Neural progenitor cell (in vitro differentiated cells): ENCODE measurements at regions not wholly inside any gene's neighbourhood (a gene's known extent, or its start where the extent isn't known, plus 50 kb on each side); places are given as distances from the start of the nearest gene placed in this dataset.

Experiments
- DNase-seq: peaks from one replicate; pipeline ENCODE4 v3.0.0-alpha.2; 2016; ENCODE audit warnings: low spot score
- H2AFZ ChIP-seq: fragments of 200-600 bp; sonication (generic); replicated peaks from 2 replicates; pipeline ENCODE4 v1.6.1; 2016; ENCODE audit warnings: antibody characterized with exemption
- H3F3A ChIP-seq: fragments of 200-600 bp; sonication (generic); 2 replicates; pipeline ENCODE4 v1.6.1; 2016; ENCODE audit warnings: antibody characterized with exemption, low read depth
- H3K27ac ChIP-seq: fragments of 200-600 bp; sonication (generic); 2 replicates; pipeline ENCODE4 v1.5.1; 2016; ENCODE audit warnings: mild to moderate bottlenecking
- H3K27me3 ChIP-seq: fragments of 200-600 bp; sonication (generic); 2 replicates; pipeline ENCODE4 v1.6.1; 2016; ENCODE audit warnings: mild to moderate bottlenecking, moderate library complexity
- H3K36me3 ChIP-seq: fragments of 200-600 bp; sonication (generic); 2 replicates; pipeline ENCODE4 v1.5.1; 2016
- H3K4me1 ChIP-seq: fragments of 200-600 bp; sonication (generic); 2 replicates; pipeline ENCODE4 v1.6.1; 2016; ENCODE audit warnings: mixed run types
- H3K4me2 ChIP-seq: fragments of 200-600 bp; sonication (generic); 2 replicates; pipeline ENCODE4 v1.6.1; 2016
- H3K4me3 ChIP-seq: fragments of 200-600 bp; sonication (generic); 2 replicates; pipeline ENCODE4 v1.5.1; 2016
- H3K79me2 ChIP-seq: fragments of 200-600 bp; sonication (generic); 2 replicates; pipeline ENCODE4 v1.6.1; 2016; ENCODE audit warnings: low read depth
- H3K9ac ChIP-seq: fragments of 200-600 bp; sonication (generic); 2 replicates; pipeline ENCODE4 v1.6.1; 2016
- H3K9me3 ChIP-seq: fragments of 200-600 bp; sonication (generic); 2 replicates; pipeline ENCODE4 v1.5.1; 2016; ENCODE audit warnings: low read depth
- H4K20me1 ChIP-seq: fragments of 200-600 bp; sonication (generic); 2 replicates; pipeline ENCODE4 v1.6.1; 2016; ENCODE audit warnings: low read depth
- H3K27ac Mint-ChIP-seq: 3 replicates; pipeline ENCODE4 v1.8.0; 2021; ENCODE audit warnings: mixed read lengths
- H3K27me3 Mint-ChIP-seq: 2 replicates; pipeline ENCODE4 v1.8.0; 2022; ENCODE audit warnings: low read depth, mild to moderate bottlenecking, inconsistent platforms, moderate library complexity, mixed read lengths; ENCODE audit not compliant: insufficient read depth
- H3K36me3 Mint-ChIP-seq: 3 replicates; pipeline ENCODE4 v1.8.0; 2021; ENCODE audit warnings: mixed read lengths
- H3K4me1 Mint-ChIP-seq: 3 replicates; pipeline ENCODE4 v1.8.0; 2021; ENCODE audit warnings: mixed read lengths
- H3K4me3 Mint-ChIP-seq: 3 replicates; pipeline ENCODE4 v1.8.0; 2021; ENCODE audit warnings: mild to moderate bottlenecking, moderate library complexity, mixed read lengths
- H3K9me3 Mint-ChIP-seq: 3 replicates; pipeline ENCODE4 v1.8.0; 2020; ENCODE audit warnings: mixed read lengths
- CTCF ChIP-seq: fragments of 200-600 bp; sonication (generic); IDR thresholded peaks from 2 replicates; pipeline ENCODE4 v1.5.1; 2017; ENCODE audit warnings: antibody characterized with exemption, mild to moderate bottlenecking
- EZH2 ChIP-seq: fragments of 200-600 bp; sonication (generic); IDR thresholded peaks from 2 replicates; pipeline ENCODE4 v1.6.1; 2017; ENCODE audit warnings: antibody characterized with exemption, mild to moderate bottlenecking, moderate library complexity
- EZH2phosphoT487 ChIP-seq: fragments of 200-600 bp; sonication (generic); IDR thresholded peaks from 2 replicates; pipeline ENCODE4 v1.6.1; 2017; ENCODE audit warnings: antibody characterized with exemption

GRCh38 chr13:79995334-79995733, 345.6 kb downstream of the SPRY2 start:
- no peak for TF ChIP-seq EZH2
- DNase-seq, result no peak
- H3K27ac ChIP-seq, result no peak overlapping the region
- no peaks in the 10 kb centered on the region for H3K79me2 ChIP-seq
- H3K27me3 Mint-ChIP-seq, result peaks cover 2% of the 10 kb centered on the region
- H3K4me2 ChIP-seq, result no peak overlapping the region
- H3K9me3 Mint-ChIP-seq, result peaks cover 30% of the 10 kb centered on the region
- H3K9me3 ChIP-seq, result no peaks in the 10 kb centered on the region
- H4K20me1 ChIP-seq, result no peaks in the 10 kb centered on the region
- no peak overlapping the region for H3K9ac ChIP-seq
- H3F3A ChIP-seq, result no peaks in the 10 kb centered on the region
- peaks cover 4% of the 10 kb centered on the region for H3K4me1 ChIP-seq
- H3K27ac Mint-ChIP-seq, result no peak overlapping the region
- no peaks in the 10 kb centered on the region for H3K27me3 ChIP-seq
- no peak overlapping the region for H3K4me3 ChIP-seq
- no peak overlapping the region for H3K4me3 Mint-ChIP-seq
- peaks cover 19% of the 10 kb centered on the region for H3K4me1 Mint-ChIP-seq
- no peaks in the 10 kb centered on the region for H3K36me3 ChIP-seq
- H2AFZ ChIP-seq, result no peak overlapping the region
- H3K36me3 Mint-ChIP-seq, result peaks cover 7% of the 10 kb centered on the region

GRCh38 chr13:79992111-79992510, 348.8 kb downstream of the SPRY2 start:
- Histone ChIP-seq H3K4me2 (no peak overlapping the region), H3K4me3 (no peak overlapping the region), H3K36me3 (no peaks in the 10 kb centered on the region), H3K4me1 (peaks cover 4% of the 10 kb centered on the region), H2AFZ (no peak overlapping the region), H3K27me3 (no peaks in the 10 kb centered on the region), H3K79me2 (no peaks in the 10 kb centered on the region), H3K27ac (no peak overlapping the region), H4K20me1 (no peaks in the 10 kb centered on the region), H3K9me3 (no peaks in the 10 kb centered on the region), H3F3A (no peaks in the 10 kb centered on the region), H3K9ac (no peak overlapping the region)
- no peak for DNase-seq
- peaks cover 4% of the 10 kb centered on the region for H3K36me3 Mint-ChIP-seq
- peaks cover 19% of the 10 kb centered on the region for H3K4me1 Mint-ChIP-seq
- H3K27ac Mint-ChIP-seq, result no peak overlapping the region
- no peak for TF ChIP-seq EZH2phosphoT487
- no peak for TF ChIP-seq EZH2
- TF ChIP-seq CTCF, result no peak
- H3K4me3 Mint-ChIP-seq, result no peak overlapping the region
- peaks cover 2% of the 10 kb centered on the region for H3K27me3 Mint-ChIP-seq
- H3K9me3 Mint-ChIP-seq, result peaks cover 29% of the 10 kb centered on the region

DNA sequence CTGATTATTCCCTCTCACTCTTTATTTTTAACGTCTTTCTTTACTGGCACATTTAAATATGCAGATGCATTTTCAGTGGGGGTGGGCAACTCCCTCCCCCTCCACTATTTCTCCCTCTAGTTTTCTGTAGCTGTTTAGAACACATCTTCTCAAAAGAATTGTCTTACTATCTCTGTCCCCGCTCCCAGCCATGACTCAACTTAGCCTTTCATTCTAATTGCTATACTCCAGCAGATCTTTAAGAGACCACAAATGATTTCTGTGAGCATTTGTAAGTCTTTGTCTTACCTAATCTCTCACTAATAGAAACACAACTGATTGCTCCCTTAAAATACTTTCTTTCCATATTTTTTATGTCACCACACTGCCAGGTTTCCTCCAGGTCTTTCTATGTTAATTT, 350.9 kb downstream of the SPRY2 start:
- Histone ChIP-seq H3K79me2 (no peaks in the 10 kb centered on the region), H3K9ac (no peak overlapping the region), H3K36me3 (no peaks in the 10 kb centered on the region), H2AFZ (no peak overlapping the region), H3K27me3 (no peaks in the 10 kb centered on the region), H3K27ac (no peak overlapping the region), H3K9me3 (no peaks in the 10 kb centered on the region), H4K20me1 (no peaks in the 10 kb centered on the region), H3K4me1 (peaks cover 4% of the 10 kb centered on the region), H3F3A (no peaks in the 10 kb centered on the region), H3K4me2 (no peak overlapping the region), H3K4me3 (no peak overlapping the region)
- H3K4me1 Mint-ChIP-seq, result peaks cover 17% of the 10 kb centered on the region
- no peaks in the 10 kb centered on the region for H3K36me3 Mint-ChIP-seq
- no peak overlapping the region for H3K27ac Mint-ChIP-seq
- peaks cover 24% of the 10 kb centered on the region for H3K9me3 Mint-ChIP-seq
- no peak for DNase-seq
- no peak overlapping the region for H3K4me3 Mint-ChIP-seq
- TF ChIP-seq EZH2 (no peak), EZH2phosphoT487 (no peak), CTCF (no peak)
- H3K27me3 Mint-ChIP-seq, result no peaks in the 10 kb centered on the region

DNA sequence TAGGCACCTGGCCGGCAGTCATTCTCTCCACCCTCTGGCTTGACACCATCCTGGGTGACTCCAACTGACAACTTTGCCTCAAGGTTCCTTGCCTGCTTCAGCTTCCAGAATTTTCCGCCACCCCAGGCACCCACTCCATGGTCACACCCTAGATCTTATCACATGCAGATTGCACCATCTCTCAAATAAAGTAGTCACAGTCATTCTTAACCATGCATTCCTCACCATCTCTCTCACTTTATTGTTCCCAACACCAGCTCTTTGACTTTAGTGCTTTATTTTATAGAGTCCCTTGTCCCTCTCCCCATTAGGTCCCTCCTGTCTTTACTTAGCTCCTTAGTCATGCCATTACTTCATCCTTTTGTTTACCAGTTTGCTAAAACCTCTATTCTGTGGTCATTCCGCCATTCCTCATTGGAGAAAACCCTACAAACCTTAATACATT, 351.7 kb downstream of the SPRY2 start:
- Histone ChIP-seq H3K36me3 (no peaks in the 10 kb centered on the region), H3K79me2 (no peaks in the 10 kb centered on the region), H3K9ac (no peak overlapping the region), H3K27me3 (no peaks in the 10 kb centered on the region), H3K4me2 (no peak overlapping the region), H4K20me1 (no peaks in the 10 kb centered on the region), H3K9me3 (no peaks in the 10 kb centered on the region), H3K27ac (no peak overlapping the region), H3K4me1 (peaks cover 3% of the 10 kb centered on the region), H2AFZ (no peak overlapping the region), H3F3A (no peaks in the 10 kb centered on the region), H3K4me3 (no peak overlapping the region)
- Mint-ChIP-seq H3K27ac (no peak overlapping the region), H3K9me3 (peaks cover 22% of the 10 kb centered on the region), H3K4me3 (no peak overlapping the region), H3K36me3 (no peaks in the 10 kb centered on the region), H3K27me3 (no peaks in the 10 kb centered on the region), H3K4me1 (peaks cover 10% of the 10 kb centered on the region)
- TF ChIP-seq EZH2, result no peak
- TF ChIP-seq CTCF, result no peak
- TF ChIP-seq EZH2phosphoT487, result no peak
- no peak for DNase-seq
